Naive B cell (primary cell): ENCODE measurements at regions not wholly inside any gene's neighbourhood (a gene's known extent, or its start where the extent isn't known, plus 50 kb on each side); places are given as distances from the start of the nearest gene placed in this dataset.
"Not testable (repeated sequence)": the region's sequence is repeated elsewhere in the genome, so short reads cannot be mapped to it uniquely, and the experiment has no call there.

ENCODE experiments used
- ATAC-seq, 2 donors: fragments of 150-1000 bp; cut with Tn5 transposase; 2 replicates each; pipeline ENCODE4 v1.10.0; 2021; ENCODE audit warnings: low read depth in 2 of 2, mild to moderate bottlenecking in 2 of 2, moderate library complexity in 2 of 2
- DNase-seq: peaks from one replicate; pipeline ENCODE4 v3.0.0; 2022
- H3K27ac Mint-ChIP-seq, 6 donors: one replicate each; pipeline ENCODE4 v1.8.0; 2020 to 2022; ENCODE audit warnings: mild to moderate bottlenecking in 6 of 6, mixed read lengths in 6 of 6, moderate library complexity in 5 of 6, inconsistent platforms in 2 of 6
- H3K27me3 Mint-ChIP-seq, 3 donors: one replicate each; pipeline ENCODE4 v1.8.0; 2021 to 2022; ENCODE audit warnings: mixed read lengths in 3 of 3, mild to moderate bottlenecking in 1 of 3
- H3K36me3 Mint-ChIP-seq, 2 donors: one replicate each; pipeline ENCODE4 v1.8.0; 2020 to 2022; ENCODE audit warnings: mixed read lengths in 2 of 2, inconsistent platforms in 1 of 2, mild to moderate bottlenecking in 1 of 2
- H3K4me1 Mint-ChIP-seq, 3 donors: one replicate each; pipeline ENCODE4 v1.8.0; 2020 to 2022; ENCODE audit warnings: mixed read lengths in 3 of 3, inconsistent platforms in 1 of 3, mild to moderate bottlenecking in 1 of 3, moderate library complexity in 1 of 3
- H3K4me3 Mint-ChIP-seq, 8 donors: one replicate each; pipeline ENCODE4 v1.8.0; 2020 to 2022; ENCODE audit warnings: mild to moderate bottlenecking in 8 of 8, mixed read lengths in 8 of 8, moderate library complexity in 8 of 8, inconsistent platforms in 2 of 8
- H3K9me3 Mint-ChIP-seq, 7 donors: one replicate each; pipeline ENCODE4 v1.8.0; 2020 to 2022; ENCODE audit warnings: mixed read lengths in 7 of 7, mild to moderate bottlenecking in 5 of 7, inconsistent platforms in 2 of 7, moderate library complexity in 1 of 7

DNA sequence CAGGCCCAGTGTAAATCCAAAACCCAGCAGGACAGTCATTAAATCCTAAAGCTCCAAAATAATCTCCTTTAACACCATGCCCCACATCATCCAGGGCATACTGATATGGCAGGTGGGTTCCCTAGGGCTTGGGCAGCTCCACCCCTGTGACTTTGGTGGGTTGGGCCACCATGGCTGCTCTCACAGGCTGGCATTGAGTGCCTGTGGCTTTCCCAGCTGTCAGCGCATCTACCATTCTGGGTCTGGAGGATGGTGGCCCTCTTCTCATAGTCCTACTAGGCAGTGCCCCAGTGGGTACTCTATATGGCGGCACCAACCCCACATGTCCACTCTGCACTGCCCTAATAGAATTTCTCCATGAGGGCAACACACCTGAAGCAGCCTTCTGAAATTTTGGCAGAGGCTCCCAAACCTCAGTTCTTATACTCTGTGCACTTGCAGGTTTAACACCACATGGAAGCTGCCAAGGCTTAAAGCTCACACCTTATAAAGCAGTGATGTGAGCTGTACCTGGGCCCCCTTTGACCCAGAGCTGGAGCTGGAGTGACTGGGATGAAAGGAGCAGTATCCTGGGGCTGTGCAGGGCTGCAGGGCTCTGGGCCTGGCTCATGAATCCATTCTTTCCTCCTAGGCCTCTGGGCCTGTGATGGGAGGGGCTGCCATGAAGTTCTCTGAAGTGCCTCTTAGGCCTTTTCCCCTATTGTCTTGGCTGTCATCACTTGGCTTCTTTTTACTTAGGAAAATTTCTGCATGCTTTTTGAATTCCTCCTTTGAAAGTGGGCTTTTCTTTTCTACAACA, 765.5 kb upstream of the EPHA7 start:
- Mint-ChIP-seq H3K27me3 (no peaks in the 10 kb centered on the region), H3K36me3 (no peaks in the 10 kb centered on the region), H3K4me1 (no peaks in the 10 kb centered on the region), H3K27ac (no peak overlapping the region), H3K9me3 (peaks cover 5 to 20% (median 15%) of the 10 kb centered on the region in 7 donors), H3K4me3 (no peak overlapping the region)
- DNase-seq (no peak), ATAC-seq (no peak)

DNA sequence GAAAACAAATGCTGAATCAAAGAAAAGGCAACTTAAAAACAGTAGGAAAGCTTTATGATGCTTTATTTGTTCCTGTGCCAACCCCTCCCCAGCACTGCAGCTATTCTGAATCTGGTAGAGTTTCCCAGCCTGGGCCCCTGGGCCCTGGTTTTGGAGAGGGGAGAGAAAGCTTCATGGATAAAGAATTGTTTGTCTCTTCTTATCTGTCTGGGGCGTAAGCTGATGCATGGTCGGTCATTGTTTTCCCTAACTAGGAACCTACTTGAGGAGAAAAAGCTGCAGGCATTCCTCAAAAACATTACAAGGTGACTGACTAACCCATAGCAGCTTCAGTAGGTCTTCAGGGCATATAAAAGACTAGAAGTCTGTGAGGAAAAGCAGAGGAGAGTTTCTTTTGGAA, 758.1 kb upstream of the EPHA7 start:
- ATAC-seq (no peak), DNase-seq (no peak)
- no peak overlapping the region for H3K4me3 Mint-ChIP-seq
- H3K9me3 Mint-ChIP-seq = no peaks in the 10 kb centered on the region
- no peaks in the 10 kb centered on the region for H3K4me1 Mint-ChIP-seq
- H3K27me3 Mint-ChIP-seq = no peaks in the 10 kb centered on the region
- no peaks in the 10 kb centered on the region for H3K36me3 Mint-ChIP-seq
- no peak overlapping the region for H3K27ac Mint-ChIP-seq

DNA sequence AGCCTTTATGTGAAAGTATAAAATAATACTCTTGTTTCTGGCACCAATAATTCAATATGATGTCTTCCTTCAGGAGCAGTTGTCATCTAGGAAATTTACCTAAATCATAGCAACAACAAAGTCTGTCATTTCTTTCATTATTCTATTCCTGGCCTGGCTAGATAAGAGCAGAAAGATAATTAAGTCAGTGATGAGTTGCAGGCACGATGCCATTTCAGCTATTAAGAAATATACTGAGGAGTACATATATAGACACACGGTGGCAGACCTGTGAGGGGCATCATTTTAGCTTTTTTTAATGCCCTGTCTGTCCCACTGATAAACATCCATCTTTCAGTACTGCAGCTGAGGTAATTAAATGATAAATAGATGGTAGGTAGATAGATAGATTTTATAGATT, 756.1 kb upstream of the EPHA7 start:
- H3K4me1 Mint-ChIP-seq = no peaks in the 10 kb centered on the region
- ATAC-seq (no peak), DNase-seq (no peak)
- no peak overlapping the region for H3K27ac Mint-ChIP-seq
- H3K4me3 Mint-ChIP-seq = no peak overlapping the region
- no peaks in the 10 kb centered on the region for H3K36me3 Mint-ChIP-seq
- peaks cover 0 to 8% (median 7%) of the 10 kb centered on the region in 7 donors for H3K9me3 Mint-ChIP-seq
- no peaks in the 10 kb centered on the region for H3K27me3 Mint-ChIP-seq

DNA sequence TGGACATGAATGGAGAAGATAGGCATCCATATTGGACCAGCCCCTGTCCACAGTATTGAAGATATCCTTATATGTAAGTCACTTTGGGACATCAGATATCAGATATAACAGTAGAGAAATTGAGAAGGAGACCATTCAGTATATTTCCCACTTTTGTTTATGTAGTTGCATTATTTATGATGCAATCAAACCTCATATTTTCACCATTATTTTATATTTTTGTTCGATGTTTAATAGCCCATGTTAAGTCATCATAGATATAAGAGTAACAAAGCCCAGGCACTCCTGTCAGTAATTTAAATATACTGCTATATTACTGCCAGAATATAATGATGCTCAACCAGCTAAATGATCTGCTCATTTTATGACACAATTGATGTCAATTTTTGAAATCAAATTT, 744.5 kb upstream of the EPHA7 start:
- Mint-ChIP-seq H3K27me3 (no peaks in the 10 kb centered on the region), H3K4me1 (no peaks in the 10 kb centered on the region), H3K36me3 (no peaks in the 10 kb centered on the region), H3K4me3 (no peak overlapping the region), H3K27ac (no peak overlapping the region), H3K9me3 (peaks cover 0 to 15% (median 4%) of the 10 kb centered on the region in 7 donors)
- DNase-seq = no peak
- ATAC-seq = no peak

DNA sequence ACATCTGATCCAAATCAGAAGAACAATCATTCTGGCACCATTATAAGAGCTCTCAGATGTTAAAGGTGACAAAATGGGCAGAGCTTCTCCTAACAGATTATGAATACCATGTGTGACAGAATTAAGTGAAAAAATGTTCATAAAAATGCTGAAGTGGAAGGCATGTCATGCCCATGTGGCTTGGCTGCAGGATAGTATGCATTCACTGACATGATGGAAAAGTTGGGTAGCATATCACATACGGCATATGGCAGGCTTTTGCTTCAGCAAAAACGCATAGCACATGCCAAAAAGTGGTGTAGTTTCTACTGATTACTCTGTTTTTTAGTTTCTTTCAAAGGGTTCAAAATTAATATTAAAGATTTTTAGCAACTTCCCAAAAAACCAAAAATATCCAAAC, 731.5 kb upstream of the EPHA7 start:
- Mint-ChIP-seq H3K4me1 (no peaks in the 10 kb centered on the region), H3K27ac (no peak overlapping the region), H3K27me3 (no peaks in the 10 kb centered on the region), H3K36me3 (no peaks in the 10 kb centered on the region), H3K9me3 (peaks cover 0 to 4% (median 3%) of the 10 kb centered on the region in 7 donors), H3K4me3 (no peak overlapping the region)
- no peak for ATAC-seq
- DNase-seq = no peak

DNA sequence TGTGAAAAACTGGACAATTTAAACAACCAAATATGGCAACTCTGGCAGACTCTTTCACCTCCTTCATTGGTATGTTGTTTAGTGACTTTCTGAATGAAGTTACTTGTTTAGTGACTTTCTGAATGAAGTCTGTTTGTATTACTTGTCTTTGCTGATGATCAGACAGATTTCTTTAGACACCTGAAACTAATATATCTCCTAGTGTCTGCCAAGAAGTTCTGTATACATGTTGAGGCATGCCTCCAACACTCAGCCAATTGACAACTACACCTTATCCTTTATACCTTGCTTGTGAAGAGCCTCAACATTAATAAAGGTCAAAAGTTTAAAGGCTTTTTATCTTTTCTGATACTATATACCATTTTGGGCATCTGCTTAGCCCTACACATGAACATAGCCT, 725.4 kb upstream of the EPHA7 start:
- ATAC-seq (no peak), DNase-seq (no peak)
- Mint-ChIP-seq H3K27ac (no peak overlapping the region), H3K4me1 (no peaks in the 10 kb centered on the region), H3K27me3 (no peaks in the 10 kb centered on the region), H3K36me3 (no peaks in the 10 kb centered on the region), H3K9me3 (peaks cover 0 to 6% (median 0%) of the 10 kb centered on the region in 7 donors), H3K4me3 (no peak overlapping the region)

DNA sequence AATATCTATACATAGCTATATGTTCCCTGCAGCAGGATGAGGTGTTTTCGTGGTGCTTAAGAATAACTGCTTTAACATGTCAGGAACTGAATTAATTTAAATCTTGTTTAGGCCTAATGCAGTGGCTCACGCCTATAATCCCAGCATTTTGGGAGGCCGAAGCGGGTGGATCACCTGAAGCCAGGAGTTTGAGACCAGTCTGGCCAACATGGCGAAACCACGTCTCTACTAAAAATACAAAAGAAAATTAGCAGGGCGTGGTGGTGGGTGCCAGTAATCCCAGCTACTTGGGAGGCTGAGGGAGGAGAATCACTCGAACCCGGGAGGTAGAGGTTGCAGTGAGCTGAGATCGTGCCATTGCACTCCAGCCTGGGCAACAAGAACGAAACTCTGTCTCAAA, 717.8 kb upstream of the EPHA7 start:
- H3K4me1 Mint-ChIP-seq, H3K9me3 Mint-ChIP-seq, H3K27me3 Mint-ChIP-seq, ATAC-seq, H3K27ac Mint-ChIP-seq, H3K4me3 Mint-ChIP-seq, H3K36me3 Mint-ChIP-seq, DNase-seq: not testable (repeated sequence)

DNA sequence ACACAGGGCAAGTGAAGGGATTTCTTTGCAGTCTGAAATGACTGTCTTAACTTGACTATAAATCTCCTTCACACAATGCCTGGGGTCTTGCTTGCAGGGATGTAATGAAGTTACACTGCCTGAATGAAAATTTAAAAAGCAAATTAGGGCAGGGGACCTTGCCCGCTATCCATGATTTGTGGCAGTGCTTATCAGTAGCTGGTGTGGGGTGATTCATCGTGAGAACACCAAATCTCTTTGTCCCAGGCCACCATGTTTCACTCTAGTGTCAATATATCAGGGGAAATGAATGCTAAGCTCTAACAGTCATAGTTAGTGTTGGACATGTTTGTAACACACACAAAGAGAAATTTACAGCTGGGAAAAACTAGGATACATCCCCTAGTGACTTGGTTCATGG, 713.7 kb upstream of the EPHA7 start:
- H3K4me3 Mint-ChIP-seq = no peak overlapping the region
- no peaks in the 10 kb centered on the region for H3K27me3 Mint-ChIP-seq

DNA sequence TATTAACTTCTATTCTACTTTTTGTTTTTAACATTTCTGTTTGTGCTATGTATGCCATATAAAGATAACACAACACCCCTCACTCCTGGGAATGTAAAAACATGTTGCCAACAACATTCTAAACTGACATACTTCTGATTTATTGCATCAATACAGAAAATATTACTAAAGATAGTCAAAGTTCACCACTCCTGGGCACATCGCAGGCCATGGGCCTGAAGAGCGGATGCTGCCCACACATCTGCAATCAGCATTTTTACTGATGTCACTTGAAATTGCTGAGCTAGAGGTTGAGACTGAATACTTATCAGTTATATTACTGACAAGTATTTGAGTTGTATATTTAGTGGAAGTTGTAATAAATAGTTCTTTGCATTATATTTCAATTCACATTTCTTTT, 711.9 kb upstream of the EPHA7 start:
- ATAC-seq = no peak

More for the DNA sequence above, 713.7 kb upstream of the EPHA7 start:
- no peak overlapping the region for H3K27ac Mint-ChIP-seq
- no peaks in the 10 kb centered on the region for H3K4me1 Mint-ChIP-seq
- H3K36me3 Mint-ChIP-seq = no peaks in the 10 kb centered on the region
- ATAC-seq = no peak
- DNase-seq = no peak
- H3K9me3 Mint-ChIP-seq = peaks cover 0 to 3% (median 0%) of the 10 kb centered on the region in 7 donors

DNA sequence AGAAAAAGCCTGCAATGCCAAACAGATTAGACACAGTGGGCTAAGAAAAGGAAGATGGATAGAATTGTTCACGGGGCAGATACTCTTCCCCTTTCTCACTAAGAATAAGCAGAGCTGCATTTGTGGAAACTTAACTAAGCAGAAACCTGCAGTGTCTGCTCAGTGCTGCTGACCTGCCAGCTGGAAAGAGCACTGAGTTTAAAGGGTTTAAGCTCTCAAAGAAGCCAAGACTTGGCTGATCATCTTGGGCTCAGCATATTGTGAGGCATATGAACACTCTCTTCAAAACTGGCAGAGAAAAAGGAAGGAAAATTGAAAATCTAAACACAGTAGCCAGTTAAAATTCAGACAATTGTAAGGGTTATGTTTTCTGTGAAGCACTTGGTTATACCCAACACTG, 711.1 kb upstream of the EPHA7 start:
- Mint-ChIP-seq H3K27ac (no peak overlapping the region), H3K4me3 (no peak overlapping the region), H3K36me3 (no peaks in the 10 kb centered on the region), H3K9me3 (peaks cover 0 to 2% (median 0%) of the 10 kb centered on the region in 7 donors), H3K27me3 (no peaks in the 10 kb centered on the region), H3K4me1 (no peaks in the 10 kb centered on the region)
- ATAC-seq = no peak
- DNase-seq = no peak

More for the DNA sequence above, 711.9 kb upstream of the EPHA7 start:
- H3K27ac Mint-ChIP-seq = no peak overlapping the region
- no peaks in the 10 kb centered on the region for H3K4me1 Mint-ChIP-seq
- H3K9me3 Mint-ChIP-seq = peaks cover 0 to 2% (median 0%) of the 10 kb centered on the region in 7 donors
- no peak for DNase-seq
- H3K36me3 Mint-ChIP-seq = no peaks in the 10 kb centered on the region
- H3K4me3 Mint-ChIP-seq = no peak overlapping the region
- no peaks in the 10 kb centered on the region for H3K27me3 Mint-ChIP-seq

DNA sequence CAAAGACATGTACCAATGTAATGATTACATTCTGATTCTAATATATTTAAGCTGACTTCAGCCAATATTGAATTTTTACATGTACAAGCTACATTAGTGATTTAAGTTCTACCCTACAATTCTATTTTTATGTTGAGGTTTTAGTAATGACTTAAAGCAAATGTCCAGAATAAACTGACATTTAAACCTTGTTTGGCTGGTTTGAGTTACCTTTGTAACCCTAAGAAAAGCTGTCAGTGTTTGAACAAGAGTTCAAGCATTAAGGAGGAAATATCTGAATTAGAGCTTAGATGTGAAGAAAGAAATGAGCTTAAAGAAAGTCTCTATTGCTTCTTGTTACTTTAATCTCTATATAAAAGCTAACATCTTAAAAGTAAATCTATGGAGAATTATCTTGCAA, 710.6 kb upstream of the EPHA7 start:
- no peak for ATAC-seq
- no peaks in the 10 kb centered on the region for H3K36me3 Mint-ChIP-seq
- H3K4me1 Mint-ChIP-seq = no peaks in the 10 kb centered on the region
- H3K4me3 Mint-ChIP-seq = no peak overlapping the region
- no peak for DNase-seq
- peaks cover 0 to 2% (median 0%) of the 10 kb centered on the region in 7 donors for H3K9me3 Mint-ChIP-seq
- H3K27ac Mint-ChIP-seq = no peak overlapping the region
- H3K27me3 Mint-ChIP-seq = no peaks in the 10 kb centered on the region

DNA sequence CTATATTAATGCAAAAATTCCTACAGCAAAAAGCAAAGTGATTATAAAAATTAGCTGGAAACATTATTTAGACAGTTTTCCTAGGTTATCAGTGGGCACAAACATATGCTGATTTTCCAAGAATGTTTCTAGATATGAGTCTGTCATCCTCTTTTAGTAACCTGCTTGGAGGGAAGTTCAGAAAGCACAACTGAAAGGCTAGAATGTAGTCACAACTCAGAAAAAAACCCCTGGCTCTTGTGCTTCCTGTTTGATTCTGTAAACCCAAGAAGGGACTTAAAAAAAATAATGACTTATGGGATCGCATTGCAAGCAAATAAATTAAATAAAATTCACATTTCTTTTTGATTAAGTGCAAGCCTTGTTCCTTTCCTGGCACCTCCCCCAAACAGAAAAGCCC, 708.4 kb upstream of the EPHA7 start:
- H3K27ac Mint-ChIP-seq = no peak overlapping the region
- no peaks in the 10 kb centered on the region for H3K27me3 Mint-ChIP-seq
- H3K4me3 Mint-ChIP-seq = no peak overlapping the region
- no peak for DNase-seq
- ATAC-seq = no peak
- no peaks in the 10 kb centered on the region for H3K36me3 Mint-ChIP-seq
- H3K9me3 Mint-ChIP-seq = no peaks in the 10 kb centered on the region
- H3K4me1 Mint-ChIP-seq = no peaks in the 10 kb centered on the region

DNA sequence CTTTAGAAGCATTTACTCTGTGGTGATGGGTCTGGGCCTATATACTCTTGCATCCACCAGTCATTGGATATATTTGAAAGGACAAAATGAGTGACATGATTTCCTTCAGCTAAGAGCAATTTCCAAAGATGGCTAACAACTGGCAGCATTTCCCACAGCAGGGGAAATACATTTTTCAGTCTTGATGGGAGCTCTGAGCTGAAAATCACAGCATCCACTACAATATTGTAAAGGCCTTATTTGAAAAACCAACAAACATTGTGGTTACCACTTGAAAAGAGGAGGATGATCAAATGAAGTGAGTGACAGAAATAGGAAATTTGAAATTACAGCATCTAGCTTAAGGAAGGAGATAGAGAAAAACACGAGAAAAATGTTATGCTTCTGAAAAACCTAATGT, 705.0 kb upstream of the EPHA7 start:
- no peak overlapping the region for H3K4me3 Mint-ChIP-seq
- no peaks in the 10 kb centered on the region for H3K27me3 Mint-ChIP-seq
- no peaks in the 10 kb centered on the region for H3K4me1 Mint-ChIP-seq
- no peak for ATAC-seq
- DNase-seq = no peak
- H3K36me3 Mint-ChIP-seq = no peaks in the 10 kb centered on the region
- no peak overlapping the region for H3K27ac Mint-ChIP-seq
- no peaks in the 10 kb centered on the region for H3K9me3 Mint-ChIP-seq

DNA sequence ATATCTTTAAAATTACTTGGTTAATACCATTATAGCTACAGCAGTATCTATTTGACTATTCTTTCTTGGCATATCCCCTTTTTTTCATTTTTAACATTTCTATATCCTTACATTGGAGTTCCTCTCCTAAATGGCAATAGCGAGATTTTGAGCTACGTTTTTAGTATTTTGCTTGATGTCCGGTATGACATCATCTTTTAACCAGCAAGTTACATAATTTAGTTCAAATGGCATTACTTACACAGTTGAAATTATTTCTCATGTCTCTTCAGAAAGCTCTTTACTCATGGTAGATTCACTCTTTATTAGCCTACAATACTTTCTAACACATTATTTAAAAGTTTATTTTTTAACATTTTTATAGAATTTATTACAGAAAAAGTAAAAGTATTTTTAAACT, 701.7 kb upstream of the EPHA7 start:
- Mint-ChIP-seq H3K36me3 (no peaks in the 10 kb centered on the region), H3K27ac (no peak overlapping the region), H3K4me3 (no peak overlapping the region), H3K27me3 (no peaks in the 10 kb centered on the region), H3K4me1 (no peaks in the 10 kb centered on the region), H3K9me3 (no peaks in the 10 kb centered on the region)
- ATAC-seq (no peak), DNase-seq (no peak)

DNA sequence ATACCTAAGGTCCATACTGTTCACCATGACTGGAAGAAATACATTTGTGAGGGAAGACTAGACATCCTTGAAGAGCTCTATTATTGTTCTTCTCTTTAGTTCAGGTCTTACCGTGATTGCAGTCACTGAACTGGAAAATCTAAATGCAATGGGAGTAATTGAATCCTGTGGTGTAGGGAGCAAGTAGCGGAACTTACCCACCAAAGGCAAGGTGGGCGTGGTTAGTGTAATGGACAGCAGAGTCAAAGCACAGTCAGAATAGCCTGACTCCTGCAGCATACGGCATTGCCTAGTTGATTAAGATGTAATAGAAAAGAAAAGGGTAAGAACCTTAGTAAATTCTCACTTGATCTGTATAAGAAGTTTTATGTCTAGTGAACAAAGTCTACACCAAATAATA, 679.7 kb upstream of the EPHA7 start:
- DNase-seq (no peak), ATAC-seq (no peak)
- Mint-ChIP-seq H3K36me3 (no peaks in the 10 kb centered on the region), H3K4me1 (no peaks in the 10 kb centered on the region), H3K9me3 (peaks cover 0 to 5% (median 0%) of the 10 kb centered on the region in 7 donors), H3K27ac (no peak overlapping the region), H3K27me3 (no peaks in the 10 kb centered on the region), H3K4me3 (no peak overlapping the region)
